Fibroblast of lung (primary cell): ENCODE measurements at regions not wholly inside any gene's neighbourhood (a gene's known extent, or its start where the extent isn't known, plus 50 kb on each side); places are given as distances from the start of the nearest gene placed in this dataset.

Experiments used
- DNase-seq, 2 donors: peaks; one replicate each; pipeline versions ENCODE4 v3.0.0 to v3.0.0-alpha.2; 2010; ENCODE audit warnings: low read depth in 2 of 2
- H2AFZ ChIP-seq: 2 replicates; pipeline ENCODE4 v1.5.1; 2012; ENCODE audit warnings: low read length, control low read depth, inconsistent platforms
- H3K27ac ChIP-seq: 2 replicates; pipeline ENCODE4 v1.5.1; 2011; ENCODE audit warnings: low read length, control low read depth; ENCODE audit not compliant: insufficient read depth
- H3K27me3 ChIP-seq: 2 replicates; pipeline ENCODE4 v1.5.1; 2011; ENCODE audit warnings: mild to moderate bottlenecking, low read length; ENCODE audit not compliant: control insufficient read depth, insufficient read depth
- H3K36me3 ChIP-seq: 2 replicates; pipeline ENCODE4 v1.5.1; 2011; ENCODE audit warnings: low read length; ENCODE audit not compliant: control insufficient read depth, insufficient read depth
- H3K4me1 ChIP-seq: 2 replicates; pipeline ENCODE4 v1.5.1; 2011; ENCODE audit warnings: low read length; ENCODE audit not compliant: control insufficient read depth, insufficient read depth; ENCODE audit errors: extremely low read depth
- H3K4me2 ChIP-seq: 2 replicates; pipeline ENCODE4 v1.5.1; 2011; ENCODE audit warnings: low read length, control low read depth; ENCODE audit not compliant: insufficient read depth; ENCODE audit errors: extremely low read depth
- H3K4me3 ChIP-seq, 4 experiments: fragments of 200-600 bp in 1 of 4; sonication (generic) in 1 of 4; replicated peaks in 1 of 4; 2 replicates each; pipeline ENCODE4 v1.5.1; 2011 to 2016; ENCODE audit warnings: low read length in 4 of 4, low read depth in 3 of 4, mild to moderate bottlenecking in 3 of 4, control low read depth in 2 of 4, inconsistent platforms in 1 of 4, mixed read lengths in 1 of 4; ENCODE audit not compliant: insufficient read depth in 1 of 4; ENCODE audit errors: control extremely low read depth in 1 of 4
- H3K79me2 ChIP-seq: 2 replicates; pipeline ENCODE4 v1.5.1; 2012; ENCODE audit warnings: mild to moderate bottlenecking, low read length, inconsistent platforms; ENCODE audit not compliant: control insufficient read depth, insufficient read depth
- H3K9ac ChIP-seq: 2 replicates; pipeline ENCODE4 v1.5.1; 2011; ENCODE audit warnings: mild to moderate bottlenecking, low read length, control low read depth; ENCODE audit not compliant: insufficient read depth
- H3K9me3 ChIP-seq: 2 replicates; pipeline ENCODE4 v1.5.1; 2012; ENCODE audit warnings: low read depth, low read length; ENCODE audit not compliant: control insufficient read depth, insufficient read depth
- H4K20me1 ChIP-seq: 2 replicates; pipeline ENCODE4 v1.5.1; 2011; ENCODE audit warnings: low read length; ENCODE audit not compliant: control insufficient read depth, insufficient read depth; ENCODE audit errors: extremely low read depth
- EZH2 ChIP-seq: IDR thresholded peaks from 2 replicates; pipeline ENCODE4 v1.5.1; 2012; ENCODE audit warnings: low read length, control low read depth, mild to moderate bottlenecking; ENCODE audit errors: missing control alignments
- TF ChIP-seq, protein P1 (sequence below), 2 donors: IDR thresholded peaks in 1 of 2; conservative IDR thresholded peaks in 1 of 2; 1 replicate in 1 of 2; 2 replicates in 1 of 2; pipeline ENCODE4 v1.5.1; 2011 to 2012; ENCODE audit warnings: low read length in 2 of 2, control low read depth in 1 of 2, inconsistent platforms in 1 of 2, low read depth in 1 of 2, mild to moderate bottlenecking in 1 of 2

DNA sequence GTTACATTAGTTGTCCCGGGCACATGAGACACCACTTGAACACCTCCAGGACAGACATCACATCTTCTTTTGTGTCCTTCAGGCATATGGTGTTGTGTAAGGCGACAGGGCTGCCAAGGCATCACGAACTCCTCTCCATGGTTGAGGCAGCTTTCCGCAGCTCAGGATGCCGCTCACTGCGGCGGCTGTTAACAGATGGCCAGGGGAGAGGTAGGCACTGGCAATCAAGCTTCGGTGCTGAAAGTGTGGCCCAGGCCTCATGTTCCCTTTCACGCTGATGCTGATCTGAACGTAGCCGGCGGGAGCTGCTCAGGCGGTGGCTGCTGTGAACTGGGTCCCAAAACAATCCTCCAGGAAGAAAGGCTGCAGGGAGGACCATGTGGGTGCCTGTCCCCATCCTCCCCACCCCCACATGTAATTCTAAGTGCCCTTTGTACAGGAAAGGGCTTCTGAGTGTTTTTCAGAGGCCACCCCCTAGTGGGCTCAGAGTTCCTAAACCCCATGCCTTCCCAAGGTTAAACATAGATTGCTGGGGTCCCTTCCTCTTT, 287.1 kb upstream of the AJAP1 start:
- Histone ChIP-seq H3K9me3 (no peaks in the 10 kb centered on the region), H3K4me1 (no peaks in the 10 kb centered on the region), H3K4me2 (no peak overlapping the region), H2AFZ (no peak overlapping the region), H3K4me3 (no peak overlapping the region), H3K36me3 (no peaks in the 10 kb centered on the region), H3K27ac (no peak overlapping the region), H4K20me1 (no peaks in the 10 kb centered on the region), H3K9ac (no peak overlapping the region), H3K79me2 (no peaks in the 10 kb centered on the region), H3K27me3 (no peaks in the 10 kb centered on the region)
- DNase-seq, result no peak
- TF ChIP-seq, protein P1, sequence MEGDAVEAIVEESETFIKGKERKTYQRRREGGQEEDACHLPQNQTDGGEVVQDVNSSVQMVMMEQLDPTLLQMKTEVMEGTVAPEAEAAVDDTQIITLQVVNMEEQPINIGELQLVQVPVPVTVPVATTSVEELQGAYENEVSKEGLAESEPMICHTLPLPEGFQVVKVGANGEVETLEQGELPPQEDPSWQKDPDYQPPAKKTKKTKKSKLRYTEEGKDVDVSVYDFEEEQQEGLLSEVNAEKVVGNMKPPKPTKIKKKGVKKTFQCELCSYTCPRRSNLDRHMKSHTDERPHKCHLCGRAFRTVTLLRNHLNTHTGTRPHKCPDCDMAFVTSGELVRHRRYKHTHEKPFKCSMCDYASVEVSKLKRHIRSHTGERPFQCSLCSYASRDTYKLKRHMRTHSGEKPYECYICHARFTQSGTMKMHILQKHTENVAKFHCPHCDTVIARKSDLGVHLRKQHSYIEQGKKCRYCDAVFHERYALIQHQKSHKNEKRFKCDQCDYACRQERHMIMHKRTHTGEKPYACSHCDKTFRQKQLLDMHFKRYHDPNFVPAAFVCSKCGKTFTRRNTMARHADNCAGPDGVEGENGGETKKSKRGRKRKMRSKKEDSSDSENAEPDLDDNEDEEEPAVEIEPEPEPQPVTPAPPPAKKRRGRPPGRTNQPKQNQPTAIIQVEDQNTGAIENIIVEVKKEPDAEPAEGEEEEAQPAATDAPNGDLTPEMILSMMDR (conservative IDR thresholded peaks at IDR 0.05 in 1 of 2, IDR thresholded peaks at IDR 0.05 in 1 of 2; ENCODE audit: low read depth in 1 of 2, low read length in 2 of 2), result no peak
- no peak for TF ChIP-seq EZH2

DNA sequence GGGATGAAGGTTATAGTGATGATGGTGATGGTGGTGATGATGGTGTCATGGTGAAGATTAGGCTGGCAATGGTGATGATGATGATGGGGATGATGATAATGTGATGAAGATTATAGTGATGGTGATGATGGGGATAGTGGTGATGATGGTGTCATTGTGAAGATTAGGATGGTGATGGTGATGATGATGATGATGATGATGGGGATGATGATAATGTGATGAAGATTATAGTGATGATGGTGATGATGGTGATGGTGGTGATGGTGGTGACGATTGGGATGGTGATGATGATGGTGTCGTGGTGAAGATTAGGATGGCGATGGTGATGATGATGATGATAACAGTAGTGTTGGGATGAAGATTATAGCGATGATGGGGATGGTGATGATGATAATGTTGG, 285.1 kb upstream of the AJAP1 start:
- no peaks in the 10 kb centered on the region for H3K4me1 ChIP-seq
- no peak for TF ChIP-seq EZH2
- TF ChIP-seq, protein P1 (conservative IDR thresholded peaks at IDR 0.05 in 1 of 2, IDR thresholded peaks at IDR 0.05 in 1 of 2; ENCODE audit: low read depth in 1 of 2, low read length in 2 of 2), result no peak
- DNase-seq, result no peak
- H3K9me3 ChIP-seq, result no peaks in the 10 kb centered on the region
- H2AFZ ChIP-seq, result no peak overlapping the region
- H3K27ac ChIP-seq, result no peak overlapping the region
- H3K4me2 ChIP-seq, result no peak overlapping the region
- no peaks in the 10 kb centered on the region for H3K79me2 ChIP-seq
- no peaks in the 10 kb centered on the region for H4K20me1 ChIP-seq
- H3K9ac ChIP-seq, result no peak overlapping the region
- no peaks in the 10 kb centered on the region for H3K36me3 ChIP-seq
- H3K4me3 ChIP-seq, result no peak overlapping the region
- no peaks in the 10 kb centered on the region for H3K27me3 ChIP-seq

- Histone ChIP-seq H3K36me3 (no peaks in the 10 kb centered on the region), H3K79me2 (no peaks in the 10 kb centered on the region), H3K27ac (no peak overlapping the region), H3K27me3 (no peaks in the 10 kb centered on the region), H3K4me1 (no peaks in the 10 kb centered on the region), H3K4me3 (no peak overlapping the region), H3K9me3 (no peaks in the 10 kb centered on the region), H3K9ac (no peak overlapping the region), H4K20me1 (no peaks in the 10 kb centered on the region), H3K4me2 (no peak overlapping the region), H2AFZ (no peak overlapping the region)
- TF ChIP-seq, protein P1 (conservative IDR thresholded peaks at IDR 0.05 in 1 of 2, IDR thresholded peaks at IDR 0.05 in 1 of 2; ENCODE audit: low read depth in 1 of 2, low read length in 2 of 2), result no peak
- no peak for TF ChIP-seq EZH2
- no peak for DNase-seq
Observed at GRCh38 chr1:4371849-4372248, 282.6 kb upstream of the AJAP1 start.
